ENCODE measurements at regions not wholly inside any gene's neighbourhood (a gene's known extent, or its start where the extent isn't known, plus 50 kb on each side); places are given as distances from the start of the nearest gene placed in this dataset.
"Not testable (repeated sequence)": the region's sequence is repeated elsewhere in the genome, so short reads cannot be mapped to it uniquely, and the experiment has no call there.

DNA sequence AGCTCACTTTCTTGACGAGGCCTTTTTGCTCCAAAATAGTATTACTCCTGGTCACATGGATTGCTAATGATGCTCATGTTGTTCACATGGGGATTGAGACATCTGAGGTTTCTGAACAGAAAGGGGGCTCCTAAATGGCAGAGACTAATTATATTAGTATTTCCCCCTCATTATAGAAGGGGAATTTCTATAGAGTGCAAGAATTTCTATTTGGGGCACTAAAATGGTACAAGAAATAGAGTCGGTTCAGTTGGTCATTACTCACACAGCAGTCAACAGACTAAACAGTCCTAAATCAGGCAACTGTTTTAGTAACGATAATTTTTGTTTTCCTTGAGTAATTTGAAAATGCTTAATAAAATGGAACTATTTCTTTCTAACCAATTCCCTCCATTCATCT, 108.9 kb downstream of the DACT1 start:
- DNase-seq (no peak), ATAC-seq (ENCODE audit: low read depth) (no peak)
- ChIA-PET POLR2A (no interaction called here), CTCF (no interaction called here)
- Mint-ChIP-seq H3K9me3 (ENCODE audit: insufficient read depth) (no peaks in the 10 kb centered on the region), H3K27ac (no peak overlapping the region), H3K27me3 (no peaks in the 10 kb centered on the region), H3K4me3 (no peak overlapping the region), H3K4me1 (peaks cover 6% of the 10 kb centered on the region)
- Histone ChIP-seq H3K79me2 (ENCODE audit: control insufficient read depth, insufficient read depth, low read length) (no peaks in the 10 kb centered on the region), H3K4me2 (replicated peaks; ENCODE audit: low read depth, low read length, poor library complexity, severe bottlenecking) (no peak overlapping the region), H3K27ac (ENCODE audit: low read length in 2 of 2) (no peak overlapping the region), H3K9me3 (ENCODE audit: control extremely low read depth in 1 of 3, control insufficient read depth in 2 of 3, insufficient read depth in 1 of 3, low read length in 2 of 3) (no peaks in the 10 kb centered on the region), H3K4me3 (ENCODE audit: control extremely low read depth in 1 of 5, extremely low read depth in 1 of 5, insufficient read depth in 1 of 5, low read depth in 2 of 5, low read length in 4 of 5) (no peak overlapping the region), H3K9ac (ENCODE audit: low read length) (no peak overlapping the region), H3K27me3 (replicated peaks in 1 of 4; ENCODE audit: control extremely low read depth in 1 of 4, control insufficient read depth in 3 of 4, insufficient read depth in 4 of 4, low read length in 3 of 4) (no peaks in the 10 kb centered on the region), H3K4me1 (ENCODE audit: control insufficient read depth in 2 of 2, insufficient read depth in 2 of 2, low read length in 2 of 2) (no peaks in the 10 kb centered on the region), H2AFZ (ENCODE audit: insufficient read depth, low read depth, low read length, poor library complexity, severe bottlenecking) (no peak overlapping the region), H3K36me3 (replicated peaks in 1 of 2; ENCODE audit: control extremely low read depth in 1 of 2, control insufficient read depth in 1 of 2, extremely low read depth in 1 of 2, insufficient read depth in 2 of 2, low read length in 1 of 2) (no peaks in the 10 kb centered on the region), H4K20me1 (ENCODE audit: control insufficient read depth, insufficient read depth, low read length, poor library complexity, severe bottlenecking) (no peaks in the 10 kb centered on the region)
- no peak for TF ChIP-seq CTCF (IDR thresholded peaks at IDR 0.05)
- TF ChIP-seq EZH2 (IDR thresholded peaks at IDR 0.05; ENCODE audit: borderline replicate concordance, insufficient read depth, low read depth, low read length, poor library complexity, severe bottlenecking): no peak
- no CpG with 5 or more reads among the region's 3 CpGs for WGBS (ENCODE audit: insufficient coverage)
- intact Hi-C loops (cut with micrococcal nuclease): no loop called here

- no peaks in the 10 kb centered on the region for H3K27me3 ChIP-seq (replicated peaks in 1 of 4; ENCODE audit: control extremely low read depth in 1 of 4, control insufficient read depth in 3 of 4, insufficient read depth in 4 of 4, low read length in 3 of 4)
- no peak overlapping the region for H3K27ac ChIP-seq (ENCODE audit: low read length in 2 of 2)
- DNase-seq (no peak), ATAC-seq (ENCODE audit: low read depth) (no peak)
- H3K4me3 Mint-ChIP-seq: no peak overlapping the region
- H3K36me3 ChIP-seq (replicated peaks in 1 of 2; ENCODE audit: control extremely low read depth in 1 of 2, control insufficient read depth in 1 of 2, extremely low read depth in 1 of 2, insufficient read depth in 2 of 2, low read length in 1 of 2): no peaks in the 10 kb centered on the region
- 83% methylated on average over 7 of the region's 7 CpGs for WGBS (ENCODE audit: insufficient coverage)
- H3K27ac Mint-ChIP-seq: no peak overlapping the region
- H3K9me3 Mint-ChIP-seq (ENCODE audit: insufficient read depth): no peaks in the 10 kb centered on the region
- no peaks in the 10 kb centered on the region for H3K79me2 ChIP-seq (ENCODE audit: control insufficient read depth, insufficient read depth, low read length)
- no peak overlapping the region for H3K4me3 ChIP-seq (ENCODE audit: control extremely low read depth in 1 of 5, extremely low read depth in 1 of 5, insufficient read depth in 1 of 5, low read depth in 2 of 5, low read length in 4 of 5)
- POLR2A ChIA-PET: no interaction called here
- TF ChIP-seq CTCF (IDR thresholded peaks at IDR 0.05) (no peak), EZH2 (IDR thresholded peaks at IDR 0.05; ENCODE audit: borderline replicate concordance, insufficient read depth, low read depth, low read length, poor library complexity, severe bottlenecking) (no peak)
- H3K27me3 Mint-ChIP-seq: no peaks in the 10 kb centered on the region
- H3K9ac ChIP-seq (ENCODE audit: low read length): no peak overlapping the region
- intact Hi-C loops (cut with micrococcal nuclease): no loop called here
- H3K4me2 ChIP-seq (replicated peaks; ENCODE audit: low read depth, low read length, poor library complexity, severe bottlenecking): no peak overlapping the region
- H3K9me3 ChIP-seq (ENCODE audit: control extremely low read depth in 1 of 3, control insufficient read depth in 2 of 3, insufficient read depth in 1 of 3, low read length in 2 of 3): no peaks in the 10 kb centered on the region
- CTCF ChIA-PET: no interaction called here
- H4K20me1 ChIP-seq (ENCODE audit: control insufficient read depth, insufficient read depth, low read length, poor library complexity, severe bottlenecking): no peaks in the 10 kb centered on the region
- H3K4me1 Mint-ChIP-seq: peaks cover 6% of the 10 kb centered on the region
- no peaks in the 10 kb centered on the region for H3K4me1 ChIP-seq (ENCODE audit: control insufficient read depth in 2 of 2, insufficient read depth in 2 of 2, low read length in 2 of 2)
- H2AFZ ChIP-seq (ENCODE audit: insufficient read depth, low read depth, low read length, poor library complexity, severe bottlenecking): no peak overlapping the region
These were observed 109.4 kb downstream of the DACT1 start for GRCh38 chr14:58747181-58747580.

DNA sequence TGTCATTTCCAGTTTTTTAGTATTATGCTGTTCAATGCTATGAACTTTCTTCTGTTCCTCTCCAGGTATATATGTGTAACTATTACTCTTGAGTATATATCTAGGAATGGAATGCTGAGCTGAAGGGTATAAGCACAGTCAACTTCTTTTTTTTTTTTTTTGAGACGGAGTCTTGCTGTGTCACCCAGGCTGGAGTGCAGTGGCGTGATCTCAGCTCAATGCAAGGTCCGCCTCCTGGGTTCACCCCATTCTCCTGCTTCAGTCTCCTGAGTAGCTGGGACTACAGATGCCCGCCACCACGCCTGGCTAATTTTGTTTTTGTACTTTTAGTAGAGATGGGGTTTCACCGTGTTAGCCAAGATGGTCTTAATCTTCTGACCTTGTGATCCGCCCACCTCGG, 110.5 kb downstream of the DACT1 start:
- H3K4me3 ChIP-seq (ENCODE audit: control extremely low read depth in 1 of 5, extremely low read depth in 1 of 5, insufficient read depth in 1 of 5, low read depth in 2 of 5, low read length in 4 of 5); H3K4me2 ChIP-seq (replicated peaks; ENCODE audit: low read depth, low read length, poor library complexity, severe bottlenecking); H3K9me3 Mint-ChIP-seq (ENCODE audit: insufficient read depth); CTCF ChIA-PET; H3K27me3 ChIP-seq (replicated peaks in 1 of 4; ENCODE audit: control extremely low read depth in 1 of 4, control insufficient read depth in 3 of 4, insufficient read depth in 4 of 4, low read length in 3 of 4); H2AFZ ChIP-seq (ENCODE audit: insufficient read depth, low read depth, low read length, poor library complexity, severe bottlenecking); H3K27me3 Mint-ChIP-seq; H3K9me3 ChIP-seq (ENCODE audit: control extremely low read depth in 1 of 3, control insufficient read depth in 2 of 3, insufficient read depth in 1 of 3, low read length in 2 of 3); H4K20me1 ChIP-seq (ENCODE audit: control insufficient read depth, insufficient read depth, low read length, poor library complexity, severe bottlenecking); ATAC-seq (ENCODE audit: low read depth); intact Hi-C loops (cut with micrococcal nuclease); DNase-seq; H3K79me2 ChIP-seq (ENCODE audit: control insufficient read depth, insufficient read depth, low read length); H3K27ac Mint-ChIP-seq; H3K36me3 ChIP-seq (replicated peaks in 1 of 2; ENCODE audit: control extremely low read depth in 1 of 2, control insufficient read depth in 1 of 2, extremely low read depth in 1 of 2, insufficient read depth in 2 of 2, low read length in 1 of 2); POLR2A ChIA-PET; H3K4me3 Mint-ChIP-seq; H3K27ac ChIP-seq (ENCODE audit: low read length in 2 of 2); H3K4me1 ChIP-seq (ENCODE audit: control insufficient read depth in 2 of 2, insufficient read depth in 2 of 2, low read length in 2 of 2); H3K9ac ChIP-seq (ENCODE audit: low read length): not testable (repeated sequence)
- 93% methylated on average over 5 of the region's 8 CpGs for WGBS (ENCODE audit: insufficient coverage)
- peaks cover 12% of the 10 kb centered on the region for H3K4me1 Mint-ChIP-seq

Data from B cell (primary cell).